ENCODE measurements at regions not wholly inside any gene's neighbourhood (a gene's known extent, or its start where the extent isn't known, plus 50 kb on each side); places are given as distances from the start of the nearest gene placed in this dataset.
"Not testable (repeated sequence)": the region's sequence is repeated elsewhere in the genome, so short reads cannot be mapped to it uniquely, and the experiment has no call there.

- not testable (repeated sequence) for DNase-seq
Measured at GRCh38 chr1:146401281-146401825, 172.5 kb upstream of the NOTCH2NLA start.

GRCh38 chr1:146400173-146401121 lies 171.6 kb upstream of the NOTCH2NLA start:
- DNase-seq = not testable (repeated sequence)

GRCh38 chr1:146399225-146399624 lies 170.4 kb upstream of the NOTCH2NLA start:
- not testable (repeated sequence) for DNase-seq

- not testable (repeated sequence) for DNase-seq
Measured at GRCh38 chr1:146396801-146397200, 168.0 kb upstream of the NOTCH2NLA start.

- not testable (repeated sequence) for DNase-seq
Measured at GRCh38 chr1:146396242-146396641, 167.4 kb upstream of the NOTCH2NLA start.

GRCh38 chr1:146393796-146394195 lies 165.0 kb upstream of the NOTCH2NLA start:
- not testable (repeated sequence) for DNase-seq

GRCh38 chr1:146393154-146393553 lies 164.3 kb upstream of the NOTCH2NLA start:
- DNase-seq = not testable (repeated sequence)

- not testable (repeated sequence) for DNase-seq
Measured at GRCh38 chr1:146389178-146389577, 160.4 kb upstream of the NOTCH2NLA start.

- DNase-seq = not testable (repeated sequence)
Measured at GRCh38 chr1:146387750-146388469, 159.1 kb upstream of the NOTCH2NLA start.

GRCh38 chr1:146386851-146387749 lies 158.3 kb upstream of the NOTCH2NLA start:
- DNase-seq = peak; percentile 75

GRCh38 chr1:146381196-146381595 lies 152.4 kb upstream of the NOTCH2NLA start:
- DNase-seq = not testable (repeated sequence)

- DNase-seq = peak; percentile 93
Measured at GRCh38 chr1:146376708-146377496, 148.1 kb upstream of the NOTCH2NLA start.

GRCh38 chr1:146376309-146376707 lies 147.5 kb upstream of the NOTCH2NLA start:
- peak; percentile 69 for DNase-seq

GRCh38 chr1:146375108-146375507 lies 146.3 kb upstream of the NOTCH2NLA start:
- not testable (repeated sequence) for DNase-seq

GRCh38 chr1:146369940-146370339 lies 141.1 kb upstream of the NOTCH2NLA start:
- DNase-seq = peak; percentile 1

- DNase-seq = not testable (repeated sequence)
Measured at GRCh38 chr1:146355373-146355772, 126.6 kb upstream of the NOTCH2NLA start.

GRCh38 chr1:146326863-146327262 lies 98.0 kb upstream of the NOTCH2NLA start:
- DNase-seq = not testable (repeated sequence)

GRCh38 chr1:146324463-146324862 lies 95.6 kb upstream of the NOTCH2NLA start:
- not testable (repeated sequence) for DNase-seq

- not testable (repeated sequence) for DNase-seq
Measured at GRCh38 chr1:146323302-146323701, 94.5 kb upstream of the NOTCH2NLA start.

GRCh38 chr1:146322893-146323292 lies 94.1 kb upstream of the NOTCH2NLA start:
- not testable (repeated sequence) for DNase-seq

GRCh38 chr1:146318715-146319114 lies 89.9 kb upstream of the NOTCH2NLA start:
- DNase-seq = not testable (repeated sequence)
